Esophagus muscularis mucosa (tissue), 4 donors: ENCODE measurements at regions not wholly inside any gene's neighbourhood (a gene's known extent, or its start where the extent isn't known, plus 50 kb on each side); places are given as distances from the start of the nearest gene placed in this dataset.

Source experiments
- EP300 ChIP-seq: sonication (generic); formaldehyde crosslinking; IDR thresholded peaks from one replicate; pipeline ENCODE4 v1.6.1; 2017; ENCODE audit warnings: antibody characterized with exemption
- POLR2A ChIP-seq: fragments of 450-650 bp; IDR thresholded peaks from one replicate; pipeline ENCODE4 v1.6.1; 2017; ENCODE audit warnings: antibody characterized with exemption, moderate library complexity, mild to moderate bottlenecking, low read depth
- POLR2AphosphoS5 ChIP-seq, 2 donors: sonication (generic); formaldehyde crosslinking; IDR thresholded peaks; one replicate each; pipeline ENCODE4 v1.6.1; 2017; ENCODE audit warnings: antibody characterized with exemption in 2 of 2
- TF ChIP-seq, protein P1 (sequence below), 3 experiments: fragments of 200-600 bp in 2 of 3; fragments of 450-650 bp in 1 of 3; sonication (generic) in 2 of 3; IDR thresholded peaks; one replicate each; pipeline ENCODE4 v1.5.1; 2017 to 2019; ENCODE audit warnings: antibody characterized with exemption in 3 of 3, mild to moderate bottlenecking in 2 of 3, moderate library complexity in 1 of 3

DNA sequence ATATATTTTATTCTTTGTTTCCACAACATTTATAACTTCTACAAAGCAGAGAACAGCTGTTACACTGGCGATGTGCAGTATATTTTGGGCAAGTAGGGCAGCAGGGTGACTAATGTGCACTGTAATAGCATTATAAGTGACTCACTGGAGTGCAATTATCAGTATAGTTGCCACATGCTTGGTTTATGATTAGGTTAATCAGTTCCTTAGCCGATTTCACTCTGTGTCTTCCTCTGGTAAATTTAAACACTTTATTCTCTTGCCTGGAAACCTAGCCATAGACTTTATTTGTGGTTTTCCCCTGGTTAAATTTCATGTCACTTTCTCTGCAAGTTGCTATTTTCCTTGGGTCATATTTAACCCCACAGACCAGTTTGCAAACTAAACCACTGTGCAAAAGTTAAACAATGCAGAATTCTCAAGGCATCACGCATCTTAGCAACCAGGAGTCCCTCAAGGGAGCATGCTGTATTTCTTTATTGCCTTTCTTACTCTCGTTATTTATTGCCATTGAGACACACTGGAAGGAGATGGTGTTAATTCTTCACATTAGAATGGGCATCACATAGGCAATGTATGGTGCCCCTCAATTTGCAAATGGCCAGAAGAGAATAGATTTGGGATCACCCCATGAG, 690.2 kb upstream of the DPPA4 start:
- TF ChIP-seq, protein P1, sequence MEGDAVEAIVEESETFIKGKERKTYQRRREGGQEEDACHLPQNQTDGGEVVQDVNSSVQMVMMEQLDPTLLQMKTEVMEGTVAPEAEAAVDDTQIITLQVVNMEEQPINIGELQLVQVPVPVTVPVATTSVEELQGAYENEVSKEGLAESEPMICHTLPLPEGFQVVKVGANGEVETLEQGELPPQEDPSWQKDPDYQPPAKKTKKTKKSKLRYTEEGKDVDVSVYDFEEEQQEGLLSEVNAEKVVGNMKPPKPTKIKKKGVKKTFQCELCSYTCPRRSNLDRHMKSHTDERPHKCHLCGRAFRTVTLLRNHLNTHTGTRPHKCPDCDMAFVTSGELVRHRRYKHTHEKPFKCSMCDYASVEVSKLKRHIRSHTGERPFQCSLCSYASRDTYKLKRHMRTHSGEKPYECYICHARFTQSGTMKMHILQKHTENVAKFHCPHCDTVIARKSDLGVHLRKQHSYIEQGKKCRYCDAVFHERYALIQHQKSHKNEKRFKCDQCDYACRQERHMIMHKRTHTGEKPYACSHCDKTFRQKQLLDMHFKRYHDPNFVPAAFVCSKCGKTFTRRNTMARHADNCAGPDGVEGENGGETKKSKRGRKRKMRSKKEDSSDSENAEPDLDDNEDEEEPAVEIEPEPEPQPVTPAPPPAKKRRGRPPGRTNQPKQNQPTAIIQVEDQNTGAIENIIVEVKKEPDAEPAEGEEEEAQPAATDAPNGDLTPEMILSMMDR (IDR thresholded peaks at IDR 0.05), result no peak
- TF ChIP-seq POLR2AphosphoS5 (IDR thresholded peaks at IDR 0.05) (no peak), POLR2A (no peak), EP300 (no peak)
